ENCODE measurements at regions not wholly inside any gene's neighbourhood (a gene's known extent, or its start where the extent isn't known, plus 50 kb on each side); places are given as distances from the start of the nearest gene placed in this dataset.

- ChIA-PET POLR2A (ENCODE audit: unreplicated experiment) (no interaction called here), CTCF (no interaction called here)
- Histone ChIP-seq H3K27me3 (ENCODE audit: insufficient read depth, low read depth) (no peaks in the 10 kb centered on the region), H3K4me3 (no peak overlapping the region), H4K20me1 (ENCODE audit: insufficient read depth) (no peaks in the 10 kb centered on the region), H2AFZ (no peak overlapping the region), H3F3A (ENCODE audit: insufficient read depth, low read depth) (no peaks in the 10 kb centered on the region), H3K4me1 (replicated peaks; ENCODE audit: insufficient read depth) (no peaks in the 10 kb centered on the region), H3K9me3 (ENCODE audit: insufficient read depth, low read depth) (no peaks in the 10 kb centered on the region), H3K79me2 (ENCODE audit: low read depth) (no peaks in the 10 kb centered on the region), H3K9me2 (ENCODE audit: insufficient read depth) (no peaks in the 10 kb centered on the region), H3K27ac (no peak overlapping the region), H3K4me2 (no peak overlapping the region), H3K36me3 (ENCODE audit: low read depth) (no peaks in the 10 kb centered on the region)
- no peak for TF ChIP-seq EZH2 (IDR thresholded peaks at IDR 0.05; ENCODE audit: low read depth)
- TF ChIP-seq, protein P1, sequence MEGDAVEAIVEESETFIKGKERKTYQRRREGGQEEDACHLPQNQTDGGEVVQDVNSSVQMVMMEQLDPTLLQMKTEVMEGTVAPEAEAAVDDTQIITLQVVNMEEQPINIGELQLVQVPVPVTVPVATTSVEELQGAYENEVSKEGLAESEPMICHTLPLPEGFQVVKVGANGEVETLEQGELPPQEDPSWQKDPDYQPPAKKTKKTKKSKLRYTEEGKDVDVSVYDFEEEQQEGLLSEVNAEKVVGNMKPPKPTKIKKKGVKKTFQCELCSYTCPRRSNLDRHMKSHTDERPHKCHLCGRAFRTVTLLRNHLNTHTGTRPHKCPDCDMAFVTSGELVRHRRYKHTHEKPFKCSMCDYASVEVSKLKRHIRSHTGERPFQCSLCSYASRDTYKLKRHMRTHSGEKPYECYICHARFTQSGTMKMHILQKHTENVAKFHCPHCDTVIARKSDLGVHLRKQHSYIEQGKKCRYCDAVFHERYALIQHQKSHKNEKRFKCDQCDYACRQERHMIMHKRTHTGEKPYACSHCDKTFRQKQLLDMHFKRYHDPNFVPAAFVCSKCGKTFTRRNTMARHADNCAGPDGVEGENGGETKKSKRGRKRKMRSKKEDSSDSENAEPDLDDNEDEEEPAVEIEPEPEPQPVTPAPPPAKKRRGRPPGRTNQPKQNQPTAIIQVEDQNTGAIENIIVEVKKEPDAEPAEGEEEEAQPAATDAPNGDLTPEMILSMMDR (conservative IDR thresholded peaks at IDR 0.05) = no peak
- no peak for DNase-seq
- intact Hi-C loops (cut with micrococcal nuclease; ENCODE audit: unreplicated experiment) = no loop called here
- no TSS peak for BruUV-seq (replicated peaks)
These were observed 652.3 kb downstream of the EPHA7 start for GRCh38 chr6:92767101-92767500.

- CTCF ChIA-PET = no interaction called here
- Histone ChIP-seq H3K27ac (no peak overlapping the region), H3K4me3 (no peak overlapping the region), H3K9me3 (ENCODE audit: insufficient read depth, low read depth) (no peaks in the 10 kb centered on the region), H3K4me1 (replicated peaks; ENCODE audit: insufficient read depth) (no peaks in the 10 kb centered on the region), H3K4me2 (no peak overlapping the region), H3K79me2 (ENCODE audit: low read depth) (no peaks in the 10 kb centered on the region), H4K20me1 (ENCODE audit: insufficient read depth) (no peaks in the 10 kb centered on the region), H3K27me3 (ENCODE audit: insufficient read depth, low read depth) (no peaks in the 10 kb centered on the region), H3F3A (ENCODE audit: insufficient read depth, low read depth) (no peaks in the 10 kb centered on the region), H3K36me3 (ENCODE audit: low read depth) (no peaks in the 10 kb centered on the region), H2AFZ (no peak overlapping the region), H3K9me2 (ENCODE audit: insufficient read depth) (no peaks in the 10 kb centered on the region)
- POLR2A ChIA-PET (ENCODE audit: unreplicated experiment) = no interaction called here
- BruUV-seq (replicated peaks) = no TSS peak
- no peak for TF ChIP-seq EZH2 (IDR thresholded peaks at IDR 0.05; ENCODE audit: low read depth)
- TF ChIP-seq, protein P1 (conservative IDR thresholded peaks at IDR 0.05) = no peak
- no peak for DNase-seq
- intact Hi-C loops (cut with micrococcal nuclease; ENCODE audit: unreplicated experiment) = no loop called here
These were observed 655.7 kb downstream of the EPHA7 start for GRCh38 chr6:92763680-92764079.

- Histone ChIP-seq H4K20me1 (ENCODE audit: insufficient read depth) (no peaks in the 10 kb centered on the region), H3K36me3 (ENCODE audit: low read depth) (no peaks in the 10 kb centered on the region), H3K4me3 (no peak overlapping the region), H3K79me2 (ENCODE audit: low read depth) (no peaks in the 10 kb centered on the region), H3K9me2 (ENCODE audit: insufficient read depth) (no peaks in the 10 kb centered on the region), H2AFZ (no peak overlapping the region), H3K27me3 (ENCODE audit: insufficient read depth, low read depth) (no peaks in the 10 kb centered on the region), H3K9me3 (ENCODE audit: insufficient read depth, low read depth) (no peaks in the 10 kb centered on the region), H3K4me2 (no peak overlapping the region), H3K27ac (no peak overlapping the region), H3F3A (ENCODE audit: insufficient read depth, low read depth) (no peaks in the 10 kb centered on the region), H3K4me1 (replicated peaks; ENCODE audit: insufficient read depth) (no peaks in the 10 kb centered on the region)
- intact Hi-C loops (cut with micrococcal nuclease; ENCODE audit: unreplicated experiment) = no loop called here
- DNase-seq = no peak
- CTCF ChIA-PET = no interaction called here
- BruUV-seq (replicated peaks) = no TSS peak
- POLR2A ChIA-PET (ENCODE audit: unreplicated experiment) = no interaction called here
- TF ChIP-seq EZH2 (IDR thresholded peaks at IDR 0.05; ENCODE audit: low read depth) = no peak
- TF ChIP-seq, protein P1 (conservative IDR thresholded peaks at IDR 0.05) = no peak
These were observed 656.1 kb downstream of the EPHA7 start for GRCh38 chr6:92763274-92763584.
